ENCODE measurements at regions not wholly inside any gene's neighbourhood (a gene's known extent, or its start where the extent isn't known, plus 50 kb on each side); places are given as distances from the start of the nearest gene placed in this dataset.
A peak's percentile ranks its signal among the peaks of the same experiment; 100 is the strongest.

DNA sequence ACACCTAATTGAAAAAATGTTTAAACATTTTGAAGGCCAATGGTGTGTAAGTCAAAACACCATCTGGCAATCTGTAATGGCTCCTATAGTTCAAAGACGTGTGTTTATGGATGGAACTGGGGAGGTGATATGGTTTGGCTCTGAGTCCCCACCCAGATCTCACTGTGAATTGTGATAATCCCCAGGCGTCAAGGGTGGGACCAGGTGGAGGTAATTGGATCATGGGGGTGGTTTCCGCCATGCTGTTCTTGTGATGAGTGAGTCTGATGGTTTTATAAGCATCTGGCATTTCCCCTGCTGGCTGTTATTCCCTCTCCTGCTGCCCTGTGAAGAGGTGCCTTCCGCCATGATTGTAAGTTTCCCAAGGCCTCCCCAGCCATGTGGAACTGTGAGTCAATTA, 52.2 kb downstream of the ADRA2C start:
- no peak overlapping the region for H3K4me3 ChIP-seq (ENCODE audit: low read depth, low read length)
- TF ChIP-seq, protein P1, sequence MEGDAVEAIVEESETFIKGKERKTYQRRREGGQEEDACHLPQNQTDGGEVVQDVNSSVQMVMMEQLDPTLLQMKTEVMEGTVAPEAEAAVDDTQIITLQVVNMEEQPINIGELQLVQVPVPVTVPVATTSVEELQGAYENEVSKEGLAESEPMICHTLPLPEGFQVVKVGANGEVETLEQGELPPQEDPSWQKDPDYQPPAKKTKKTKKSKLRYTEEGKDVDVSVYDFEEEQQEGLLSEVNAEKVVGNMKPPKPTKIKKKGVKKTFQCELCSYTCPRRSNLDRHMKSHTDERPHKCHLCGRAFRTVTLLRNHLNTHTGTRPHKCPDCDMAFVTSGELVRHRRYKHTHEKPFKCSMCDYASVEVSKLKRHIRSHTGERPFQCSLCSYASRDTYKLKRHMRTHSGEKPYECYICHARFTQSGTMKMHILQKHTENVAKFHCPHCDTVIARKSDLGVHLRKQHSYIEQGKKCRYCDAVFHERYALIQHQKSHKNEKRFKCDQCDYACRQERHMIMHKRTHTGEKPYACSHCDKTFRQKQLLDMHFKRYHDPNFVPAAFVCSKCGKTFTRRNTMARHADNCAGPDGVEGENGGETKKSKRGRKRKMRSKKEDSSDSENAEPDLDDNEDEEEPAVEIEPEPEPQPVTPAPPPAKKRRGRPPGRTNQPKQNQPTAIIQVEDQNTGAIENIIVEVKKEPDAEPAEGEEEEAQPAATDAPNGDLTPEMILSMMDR (IDR thresholded peaks at IDR 0.05; ENCODE audit: insufficient read depth, low read length): no peak
- no peak for DNase-seq (ENCODE audit: low read depth)

DNA sequence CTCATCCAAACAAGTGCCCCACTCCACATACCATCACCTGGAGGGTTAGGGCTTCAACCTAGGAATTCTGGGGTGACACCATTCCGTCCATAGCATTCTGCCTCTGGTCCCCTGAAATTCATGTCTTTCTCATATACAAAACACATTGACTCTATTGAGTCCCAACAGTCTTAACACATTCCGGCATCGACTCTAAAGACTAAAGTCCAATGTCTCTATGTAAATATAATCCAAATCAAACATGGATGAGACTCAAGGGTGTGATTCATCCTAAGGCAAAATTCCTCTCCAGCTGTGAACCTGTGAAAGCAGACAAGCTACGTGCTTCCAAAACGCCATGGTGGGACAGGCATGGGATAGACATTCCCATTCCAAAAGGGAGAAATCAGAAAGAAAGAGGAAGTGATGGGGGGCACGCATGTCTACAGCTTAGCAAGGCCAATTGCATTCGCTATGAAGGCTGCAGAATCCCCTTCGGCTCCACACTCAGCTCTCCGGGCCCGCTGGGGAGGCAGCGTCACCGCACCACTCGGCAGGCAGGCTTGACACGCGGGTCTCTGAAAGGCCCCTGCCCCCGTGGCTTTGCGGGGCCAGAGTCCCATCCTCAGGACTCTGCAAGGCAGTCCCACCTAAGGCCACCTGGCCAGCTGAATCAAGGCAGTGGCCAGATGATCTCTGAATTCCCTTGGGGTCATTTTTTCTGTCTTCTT, 53.2 kb downstream of the ADRA2C start:
- no peak overlapping the region for H3K4me3 ChIP-seq (ENCODE audit: low read depth, low read length)
- no peak for DNase-seq (ENCODE audit: low read depth)
- TF ChIP-seq, protein P1 (IDR thresholded peaks at IDR 0.05; ENCODE audit: insufficient read depth, low read length): no peak

DNA sequence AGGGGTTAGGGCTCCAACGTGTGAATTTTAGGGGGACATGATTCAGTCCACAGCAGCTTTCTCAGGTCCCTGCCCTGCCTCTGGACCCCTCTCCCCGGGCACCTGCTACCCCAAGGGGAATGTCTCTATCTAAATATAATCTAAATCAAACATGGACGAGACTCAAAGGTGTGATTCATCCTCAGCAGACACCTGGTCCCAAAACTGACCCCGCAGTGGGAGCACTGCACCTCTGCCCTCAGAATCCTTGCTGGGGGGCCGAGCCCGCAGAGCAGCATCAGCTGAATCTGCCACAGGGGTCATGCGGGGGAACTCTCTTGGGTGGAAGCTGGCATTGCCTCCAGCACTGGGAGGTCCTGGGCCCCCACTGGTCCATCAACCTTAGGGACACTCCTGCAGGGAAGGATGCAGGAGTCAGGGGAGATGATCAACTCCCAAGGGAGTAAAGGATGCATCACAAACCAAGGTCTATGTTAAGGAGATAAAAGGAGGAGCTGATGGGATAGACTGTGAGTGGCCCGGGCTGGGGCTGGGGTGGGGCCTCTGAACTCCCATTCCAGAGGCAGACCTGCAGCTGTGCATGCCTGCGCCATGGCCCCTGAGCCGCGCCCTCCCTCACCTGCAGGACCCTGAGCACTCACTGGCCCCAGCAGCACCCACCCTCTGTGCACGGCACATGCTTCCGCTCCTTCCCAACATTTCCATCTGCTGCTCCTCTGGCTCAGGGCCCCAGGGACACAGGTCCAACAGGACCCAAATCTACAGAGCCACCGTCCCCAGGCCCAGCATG, 54.0 kb downstream of the ADRA2C start:
- TF ChIP-seq, protein P1 (IDR thresholded peaks at IDR 0.05; ENCODE audit: insufficient read depth, low read length): no peak
- DNase-seq (ENCODE audit: low read depth): no peak
- no peak overlapping the region for H3K4me3 ChIP-seq (ENCODE audit: low read depth, low read length)

DNA sequence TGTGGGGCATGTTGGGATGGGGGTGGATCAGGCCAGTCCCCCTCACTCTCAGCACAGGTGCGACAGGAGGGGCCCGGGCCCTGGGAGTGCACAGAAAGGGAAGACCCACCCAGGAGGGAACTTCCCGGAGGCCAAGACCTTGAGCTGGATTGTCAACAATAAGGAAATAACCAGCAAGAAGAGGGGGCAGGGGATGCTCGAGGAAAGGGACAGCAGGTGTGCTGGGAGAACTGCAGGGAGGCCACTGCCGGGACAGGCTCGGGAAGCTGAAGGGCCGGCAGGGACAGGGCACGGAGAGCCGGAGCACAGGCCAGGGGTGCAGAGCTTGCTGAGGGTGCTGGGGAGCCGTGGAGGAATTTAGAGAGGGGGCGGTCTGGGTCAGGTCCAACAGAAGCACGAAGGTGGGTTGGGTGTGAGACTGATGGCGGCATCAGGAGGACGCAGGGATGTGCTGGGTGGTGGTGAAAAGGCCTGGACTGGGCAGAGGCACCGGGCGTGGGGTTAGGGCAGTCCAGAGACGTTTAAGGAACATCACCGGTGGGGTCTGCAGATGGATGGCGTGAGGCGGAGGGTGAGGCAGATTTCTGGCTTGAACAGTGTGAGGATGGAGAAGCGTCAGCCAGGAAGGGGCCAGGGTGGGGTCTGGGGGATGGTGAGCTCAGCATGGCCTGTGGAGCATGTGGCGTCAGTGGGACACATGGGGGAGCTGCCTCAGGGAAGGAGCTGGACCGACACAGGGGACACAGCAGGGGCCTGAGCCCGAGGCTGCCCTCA, 54.8 kb downstream of the ADRA2C start:
- no peak overlapping the region for H3K4me3 ChIP-seq (ENCODE audit: low read depth, low read length)
- TF ChIP-seq, protein P1 (IDR thresholded peaks at IDR 0.05; ENCODE audit: insufficient read depth, low read length): no peak
- no peak for DNase-seq (ENCODE audit: low read depth)

DNA sequence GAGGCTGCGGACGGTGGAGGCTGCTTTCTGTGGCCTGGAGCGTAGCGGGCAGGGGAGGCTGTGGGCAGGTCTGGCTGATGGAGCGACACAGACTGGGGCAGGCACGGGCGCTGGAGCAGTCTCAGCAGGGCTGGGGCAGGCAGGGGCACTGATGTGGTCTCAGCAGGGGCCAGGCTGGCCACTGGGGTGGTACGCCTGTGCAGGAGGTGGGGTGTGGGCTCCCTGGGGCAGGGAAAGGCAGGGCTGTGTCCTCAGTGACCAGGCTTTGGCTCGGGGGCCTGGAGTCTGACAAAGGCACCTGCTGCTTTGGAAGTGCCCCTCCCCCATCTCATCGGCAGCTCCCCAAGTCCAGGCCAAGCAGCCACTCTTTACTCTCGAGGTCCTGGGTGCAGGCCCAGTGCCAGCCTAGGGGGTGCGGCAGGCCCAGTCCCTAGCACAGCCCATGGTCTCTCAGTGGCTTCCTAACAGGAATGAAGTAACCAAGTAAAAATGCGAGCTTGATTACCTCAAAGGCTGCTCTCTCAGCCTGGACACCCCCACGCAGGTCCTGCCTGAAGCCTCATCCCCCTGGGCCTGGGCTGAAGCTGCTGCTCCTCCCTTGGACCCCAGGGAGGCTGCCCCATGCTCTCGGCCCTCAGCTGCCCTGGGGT, 55.5 kb downstream of the ADRA2C start:
- DNase-seq (ENCODE audit: low read depth): no peak
- TF ChIP-seq, protein P1 (IDR thresholded peaks at IDR 0.05; ENCODE audit: insufficient read depth, low read length): no peak
- H3K4me3 ChIP-seq (ENCODE audit: low read depth, low read length): no peak overlapping the region

DNA sequence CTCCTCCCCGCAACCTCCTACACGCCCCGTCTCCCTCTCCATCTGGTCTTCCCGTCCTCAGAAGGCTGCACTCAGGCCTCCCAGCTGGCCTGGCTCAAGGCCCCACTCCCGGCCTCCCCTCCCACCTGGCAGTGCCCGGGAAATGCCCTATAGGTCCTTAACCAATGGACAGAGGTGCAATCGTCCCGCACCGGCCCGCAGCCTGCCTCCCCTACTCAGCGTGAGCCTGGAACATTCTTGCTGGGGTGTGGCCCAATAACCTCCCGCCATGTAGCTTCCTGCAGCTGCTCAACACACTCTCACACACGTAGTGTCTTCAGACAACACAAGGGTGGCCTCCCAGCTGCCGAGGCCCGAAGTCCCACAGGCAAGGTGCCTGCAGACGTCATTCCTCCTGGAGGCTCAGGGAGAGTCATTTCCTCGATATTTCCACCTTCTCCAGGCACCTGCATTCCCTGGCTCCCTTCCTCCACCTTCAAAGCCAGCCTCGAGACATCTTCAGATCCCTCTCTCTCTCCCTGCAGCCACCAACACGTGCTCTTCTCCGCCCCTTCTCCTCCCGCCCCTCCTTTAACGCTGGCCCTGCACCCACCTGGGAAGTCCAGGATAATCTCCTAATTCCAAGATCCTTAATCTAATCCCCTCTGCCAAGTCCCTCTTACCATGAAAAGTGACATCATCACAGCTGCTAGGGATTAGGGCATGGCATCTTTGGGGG, 56.2 kb downstream of the ADRA2C start:
- TF ChIP-seq, protein P1 (IDR thresholded peaks at IDR 0.05; ENCODE audit: insufficient read depth, low read length): no peak
- H3K4me3 ChIP-seq (ENCODE audit: low read depth, low read length): no peak overlapping the region
- peak; percentile 8 for DNase-seq (ENCODE audit: low read depth)

Measured in fibroblast of the aortic adventitia (primary cell).